ENCODE measurements at regions not wholly inside any gene's neighbourhood (a gene's known extent, or its start where the extent isn't known, plus 50 kb on each side); places are given as distances from the start of the nearest gene placed in this dataset.

DNA sequence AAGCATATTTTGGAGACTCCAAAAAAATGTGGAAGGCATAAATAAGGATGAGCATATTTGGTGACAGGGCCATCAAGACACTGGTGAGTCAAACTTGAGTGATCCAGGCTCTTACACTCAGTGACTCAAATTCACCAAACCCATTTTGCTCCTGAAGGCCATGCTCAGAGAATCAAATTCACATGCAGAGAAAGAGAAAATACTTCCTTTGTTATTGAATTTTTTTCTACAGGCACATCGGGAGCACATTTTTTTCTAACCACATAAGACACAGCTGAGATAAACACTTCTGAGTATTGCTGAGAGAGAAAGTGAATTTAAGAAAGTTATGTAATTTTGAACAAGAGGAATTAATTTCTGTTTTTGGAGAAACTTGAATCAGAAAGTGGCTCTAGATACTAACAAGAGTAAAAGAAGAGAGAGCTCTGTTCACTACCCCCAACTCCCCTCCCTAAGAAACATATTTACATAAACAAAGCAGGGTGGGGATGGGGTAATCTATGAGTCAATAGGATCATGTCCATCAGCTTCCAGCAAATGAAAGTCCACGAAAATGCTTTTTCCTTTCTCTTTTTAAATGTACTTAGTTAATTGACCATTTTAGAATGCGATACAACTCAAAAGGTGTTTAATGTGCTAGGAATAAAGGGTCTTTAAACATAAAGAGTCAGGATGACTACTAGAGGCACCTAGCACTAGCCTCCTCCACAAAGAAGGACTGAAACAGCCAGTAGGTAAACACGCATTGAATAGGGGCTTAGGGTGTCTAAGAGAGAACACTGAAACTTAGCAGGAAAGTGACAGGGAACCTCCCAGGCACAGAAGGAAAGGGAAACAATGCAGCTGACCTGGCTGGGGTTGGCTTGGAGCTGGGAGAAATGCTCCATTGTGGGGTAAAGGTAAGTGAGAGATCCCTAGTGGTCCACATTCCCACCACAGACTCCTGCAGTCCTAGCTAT lies 152.3 kb downstream of the KCNE4 start:
- CTCF ChIA-PET = no interaction called here
- no peaks in the 10 kb centered on the region for H3K36me3 Mint-ChIP-seq
- ATAC-seq (peak; percentile 73), DNase-seq (ENCODE audit: low spot score) (no peak)
- POLR2A ChIA-PET = no interaction called here
- no peak overlapping the region for H3K4me3 Mint-ChIP-seq
- H3K9me3 Mint-ChIP-seq = peaks cover 12% of the 10 kb centered on the region; the same call in 1 of the 2 replicates
- TF ChIP-seq CREB1 (CRISPR knock-in tag; IDR thresholded peaks at IDR 0.05) = no peak
- TF ChIP-seq, protein P1, sequence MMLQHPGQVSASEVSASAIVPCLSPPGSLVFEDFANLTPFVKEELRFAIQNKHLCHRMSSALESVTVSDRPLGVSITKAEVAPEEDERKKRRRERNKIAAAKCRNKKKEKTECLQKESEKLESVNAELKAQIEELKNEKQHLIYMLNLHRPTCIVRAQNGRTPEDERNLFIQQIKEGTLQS (CRISPR knock-in tag; conservative IDR thresholded peaks at IDR 0.05) = no peak
- no peak for TF ChIP-seq FOXP1 (CRISPR knock-in tag; IDR thresholded peaks at IDR 0.05; ENCODE audit: borderline replicate concordance)
- TF ChIP-seq, protein P2, sequence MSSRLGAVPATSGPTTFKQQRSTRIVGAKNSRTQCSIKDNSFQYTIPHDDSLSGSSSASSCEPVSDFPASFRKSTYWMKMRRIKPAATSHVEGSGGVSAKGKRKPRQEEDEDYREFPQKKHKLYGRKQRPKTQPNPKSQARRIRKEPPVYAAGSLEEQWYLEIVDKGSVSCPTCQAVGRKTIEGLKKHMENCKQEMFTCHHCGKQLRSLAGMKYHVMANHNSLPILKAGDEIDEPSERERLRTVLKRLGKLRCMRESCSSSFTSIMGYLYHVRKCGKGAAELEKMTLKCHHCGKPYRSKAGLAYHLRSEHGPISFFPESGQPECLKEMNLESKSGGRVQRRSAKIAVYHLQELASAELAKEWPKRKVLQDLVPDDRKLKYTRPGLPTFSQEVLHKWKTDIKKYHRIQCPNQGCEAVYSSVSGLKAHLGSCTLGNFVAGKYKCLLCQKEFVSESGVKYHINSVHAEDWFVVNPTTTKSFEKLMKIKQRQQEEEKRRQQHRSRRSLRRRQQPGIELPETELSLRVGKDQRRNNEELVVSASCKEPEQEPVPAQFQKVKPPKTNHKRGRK (CRISPR knock-in tag; IDR thresholded peaks at IDR 0.05; ENCODE audit: borderline replicate concordance) = no peak
- no peak for TF ChIP-seq TP53 (CRISPR knock-in tag; IDR thresholded peaks at IDR 0.05)
- no peak for TF ChIP-seq MYBL2 (CRISPR knock-in tag; IDR thresholded peaks at IDR 0.05)
- TF ChIP-seq ZNF219 (CRISPR knock-in tag; IDR thresholded peaks at IDR 0.05; ENCODE audit: borderline replicate concordance) = no peak
- TF ChIP-seq, protein P3, sequence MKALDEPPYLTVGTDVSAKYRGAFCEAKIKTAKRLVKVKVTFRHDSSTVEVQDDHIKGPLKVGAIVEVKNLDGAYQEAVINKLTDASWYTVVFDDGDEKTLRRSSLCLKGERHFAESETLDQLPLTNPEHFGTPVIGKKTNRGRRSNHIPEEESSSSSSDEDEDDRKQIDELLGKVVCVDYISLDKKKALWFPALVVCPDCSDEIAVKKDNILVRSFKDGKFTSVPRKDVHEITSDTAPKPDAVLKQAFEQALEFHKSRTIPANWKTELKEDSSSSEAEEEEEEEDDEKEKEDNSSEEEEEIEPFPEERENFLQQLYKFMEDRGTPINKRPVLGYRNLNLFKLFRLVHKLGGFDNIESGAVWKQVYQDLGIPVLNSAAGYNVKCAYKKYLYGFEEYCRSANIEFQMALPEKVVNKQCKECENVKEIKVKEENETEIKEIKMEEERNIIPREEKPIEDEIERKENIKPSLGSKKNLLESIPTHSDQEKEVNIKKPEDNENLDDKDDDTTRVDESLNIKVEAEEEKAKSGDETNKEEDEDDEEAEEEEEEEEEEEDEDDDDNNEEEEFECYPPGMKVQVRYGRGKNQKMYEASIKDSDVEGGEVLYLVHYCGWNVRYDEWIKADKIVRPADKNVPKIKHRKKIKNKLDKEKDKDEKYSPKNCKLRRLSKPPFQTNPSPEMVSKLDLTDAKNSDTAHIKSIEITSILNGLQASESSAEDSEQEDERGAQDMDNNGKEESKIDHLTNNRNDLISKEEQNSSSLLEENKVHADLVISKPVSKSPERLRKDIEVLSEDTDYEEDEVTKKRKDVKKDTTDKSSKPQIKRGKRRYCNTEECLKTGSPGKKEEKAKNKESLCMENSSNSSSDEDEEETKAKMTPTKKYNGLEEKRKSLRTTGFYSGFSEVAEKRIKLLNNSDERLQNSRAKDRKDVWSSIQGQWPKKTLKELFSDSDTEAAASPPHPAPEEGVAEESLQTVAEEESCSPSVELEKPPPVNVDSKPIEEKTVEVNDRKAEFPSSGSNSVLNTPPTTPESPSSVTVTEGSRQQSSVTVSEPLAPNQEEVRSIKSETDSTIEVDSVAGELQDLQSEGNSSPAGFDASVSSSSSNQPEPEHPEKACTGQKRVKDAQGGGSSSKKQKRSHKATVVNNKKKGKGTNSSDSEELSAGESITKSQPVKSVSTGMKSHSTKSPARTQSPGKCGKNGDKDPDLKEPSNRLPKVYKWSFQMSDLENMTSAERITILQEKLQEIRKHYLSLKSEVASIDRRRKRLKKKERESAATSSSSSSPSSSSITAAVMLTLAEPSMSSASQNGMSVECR (CRISPR knock-in tag; IDR thresholded peaks at IDR 0.05; ENCODE audit: borderline replicate concordance) = no peak
- TF ChIP-seq, protein P4, sequence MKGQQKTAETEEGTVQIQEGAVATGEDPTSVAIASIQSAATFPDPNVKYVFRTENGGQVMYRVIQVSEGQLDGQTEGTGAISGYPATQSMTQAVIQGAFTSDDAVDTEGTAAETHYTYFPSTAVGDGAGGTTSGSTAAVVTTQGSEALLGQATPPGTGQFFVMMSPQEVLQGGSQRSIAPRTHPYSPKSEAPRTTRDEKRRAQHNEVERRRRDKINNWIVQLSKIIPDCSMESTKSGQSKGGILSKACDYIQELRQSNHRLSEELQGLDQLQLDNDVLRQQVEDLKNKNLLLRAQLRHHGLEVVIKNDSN (CRISPR knock-in tag; IDR thresholded peaks at IDR 0.05) = no peak
- no peak for TF ChIP-seq SMAD3 (CRISPR knock-in tag; IDR thresholded peaks at IDR 0.05; ENCODE audit: borderline replicate concordance)
- TF ChIP-seq, protein P5, sequence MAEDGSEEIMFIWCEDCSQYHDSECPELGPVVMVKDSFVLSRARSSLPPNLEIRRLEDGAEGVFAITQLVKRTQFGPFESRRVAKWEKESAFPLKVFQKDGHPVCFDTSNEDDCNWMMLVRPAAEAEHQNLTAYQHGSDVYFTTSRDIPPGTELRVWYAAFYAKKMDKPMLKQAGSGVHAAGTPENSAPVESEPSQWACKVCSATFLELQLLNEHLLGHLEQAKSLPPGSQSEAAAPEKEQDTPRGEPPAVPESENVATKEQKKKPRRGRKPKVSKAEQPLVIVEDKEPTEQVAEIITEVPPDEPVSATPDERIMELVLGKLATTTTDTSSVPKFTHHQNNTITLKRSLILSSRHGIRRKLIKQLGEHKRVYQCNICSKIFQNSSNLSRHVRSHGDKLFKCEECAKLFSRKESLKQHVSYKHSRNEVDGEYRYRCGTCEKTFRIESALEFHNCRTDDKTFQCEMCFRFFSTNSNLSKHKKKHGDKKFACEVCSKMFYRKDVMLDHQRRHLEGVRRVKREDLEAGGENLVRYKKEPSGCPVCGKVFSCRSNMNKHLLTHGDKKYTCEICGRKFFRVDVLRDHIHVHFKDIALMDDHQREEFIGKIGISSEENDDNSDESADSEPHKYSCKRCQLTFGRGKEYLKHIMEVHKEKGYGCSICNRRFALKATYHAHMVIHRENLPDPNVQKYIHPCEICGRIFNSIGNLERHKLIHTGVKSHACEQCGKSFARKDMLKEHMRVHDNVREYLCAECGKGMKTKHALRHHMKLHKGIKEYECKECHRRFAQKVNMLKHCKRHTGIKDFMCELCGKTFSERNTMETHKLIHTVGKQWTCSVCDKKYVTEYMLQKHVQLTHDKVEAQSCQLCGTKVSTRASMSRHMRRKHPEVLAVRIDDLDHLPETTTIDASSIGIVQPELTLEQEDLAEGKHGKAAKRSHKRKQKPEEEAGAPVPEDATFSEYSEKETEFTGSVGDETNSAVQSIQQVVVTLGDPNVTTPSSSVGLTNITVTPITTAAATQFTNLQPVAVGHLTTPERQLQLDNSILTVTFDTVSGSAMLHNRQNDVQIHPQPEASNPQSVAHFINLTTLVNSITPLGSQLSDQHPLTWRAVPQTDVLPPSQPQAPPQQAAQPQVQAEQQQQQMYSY (CRISPR knock-in tag; IDR thresholded peaks at IDR 0.05) = no peak
- no peak overlapping the region for H3K27ac Mint-ChIP-seq
- peaks cover 19% of the 10 kb centered on the region for H3K4me1 Mint-ChIP-seq
- no peaks in the 10 kb centered on the region for H3K27me3 Mint-ChIP-seq (ENCODE audit: low read depth)

DNA sequence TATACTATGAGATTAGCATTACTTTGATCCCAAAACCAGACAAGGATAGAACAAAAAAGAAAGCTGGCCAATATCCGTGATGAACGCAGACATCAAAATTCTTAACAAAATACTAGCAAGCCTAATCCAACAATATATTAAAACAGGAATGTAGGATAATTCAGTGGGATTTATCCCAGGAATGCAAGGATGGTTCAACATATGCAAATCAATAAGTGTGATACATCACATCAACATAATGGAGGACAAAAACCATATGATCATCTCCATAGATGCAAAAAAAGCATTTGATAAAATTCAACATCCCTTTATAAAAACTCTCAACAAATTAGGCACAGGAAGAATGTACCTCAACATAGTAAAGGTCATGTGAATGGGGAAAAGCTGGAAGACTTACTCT lies 158.5 kb downstream of the KCNE4 start:
- DNase-seq (ENCODE audit: low spot score) = no peak
- ChIA-PET POLR2A (no interaction called here), CTCF (no interaction called here)
- TF ChIP-seq, protein P6, sequence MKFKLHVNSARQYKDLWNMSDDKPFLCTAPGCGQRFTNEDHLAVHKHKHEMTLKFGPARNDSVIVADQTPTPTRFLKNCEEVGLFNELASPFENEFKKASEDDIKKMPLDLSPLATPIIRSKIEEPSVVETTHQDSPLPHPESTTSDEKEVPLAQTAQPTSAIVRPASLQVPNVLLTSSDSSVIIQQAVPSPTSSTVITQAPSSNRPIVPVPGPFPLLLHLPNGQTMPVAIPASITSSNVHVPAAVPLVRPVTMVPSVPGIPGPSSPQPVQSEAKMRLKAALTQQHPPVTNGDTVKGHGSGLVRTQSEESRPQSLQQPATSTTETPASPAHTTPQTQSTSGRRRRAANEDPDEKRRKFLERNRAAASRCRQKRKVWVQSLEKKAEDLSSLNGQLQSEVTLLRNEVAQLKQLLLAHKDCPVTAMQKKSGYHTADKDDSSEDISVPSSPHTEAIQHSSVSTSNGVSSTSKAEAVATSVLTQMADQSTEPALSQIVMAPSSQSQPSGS (CRISPR knock-in tag; IDR thresholded peaks at IDR 0.05; ENCODE audit: borderline replicate concordance, low read depth) = no peak
- TF ChIP-seq, protein P7, sequence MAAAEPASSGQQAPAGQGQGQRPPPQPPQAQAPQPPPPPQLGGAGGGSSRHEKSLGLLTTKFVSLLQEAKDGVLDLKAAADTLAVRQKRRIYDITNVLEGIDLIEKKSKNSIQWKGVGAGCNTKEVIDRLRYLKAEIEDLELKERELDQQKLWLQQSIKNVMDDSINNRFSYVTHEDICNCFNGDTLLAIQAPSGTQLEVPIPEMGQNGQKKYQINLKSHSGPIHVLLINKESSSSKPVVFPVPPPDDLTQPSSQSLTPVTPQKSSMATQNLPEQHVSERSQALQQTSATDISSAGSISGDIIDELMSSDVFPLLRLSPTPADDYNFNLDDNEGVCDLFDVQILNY (CRISPR knock-in tag; IDR thresholded peaks at IDR 0.05) = no peak
- TF ChIP-seq NFATC4 (CRISPR knock-in tag; IDR thresholded peaks at IDR 0.05) = no peak
- TF ChIP-seq, protein P8, sequence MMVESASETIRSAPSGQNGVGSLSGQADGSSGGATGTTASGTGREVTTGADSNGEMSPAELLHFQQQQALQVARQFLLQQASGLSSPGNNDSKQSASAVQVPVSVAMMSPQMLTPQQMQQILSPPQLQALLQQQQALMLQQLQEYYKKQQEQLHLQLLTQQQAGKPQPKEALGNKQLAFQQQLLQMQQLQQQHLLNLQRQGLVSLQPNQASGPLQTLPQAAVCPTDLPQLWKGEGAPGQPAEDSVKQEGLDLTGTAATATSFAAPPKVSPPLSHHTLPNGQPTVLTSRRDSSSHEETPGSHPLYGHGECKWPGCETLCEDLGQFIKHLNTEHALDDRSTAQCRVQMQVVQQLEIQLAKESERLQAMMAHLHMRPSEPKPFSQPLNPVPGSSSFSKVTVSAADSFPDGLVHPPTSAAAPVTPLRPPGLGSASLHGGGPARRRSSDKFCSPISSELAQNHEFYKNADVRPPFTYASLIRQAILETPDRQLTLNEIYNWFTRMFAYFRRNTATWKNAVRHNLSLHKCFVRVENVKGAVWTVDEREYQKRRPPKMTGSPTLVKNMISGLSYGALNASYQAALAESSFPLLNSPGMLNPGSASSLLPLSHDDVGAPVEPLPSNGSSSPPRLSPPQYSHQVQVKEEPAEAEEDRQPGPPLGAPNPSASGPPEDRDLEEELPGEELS (CRISPR knock-in tag; IDR thresholded peaks at IDR 0.05) = no peak
- TF ChIP-seq, protein P1 (CRISPR knock-in tag; conservative IDR thresholded peaks at IDR 0.05) = no peak

More for the DNA sequence above, 158.5 kb downstream of the KCNE4 start:
- Mint-ChIP-seq H3K4me1 (peaks cover 10% of the 10 kb centered on the region), H3K36me3 (peaks cover 9% of the 10 kb centered on the region), H3K27ac (no peak overlapping the region), H3K27me3 (ENCODE audit: low read depth) (no peaks in the 10 kb centered on the region), H3K9me3 (peaks cover 12% of the 10 kb centered on the region), H3K4me3 (no peak overlapping the region)
- no peak for ATAC-seq
